A549 (cell line): ENCODE measurements at regions not wholly inside any gene's neighbourhood (a gene's known extent, or its start where the extent isn't known, plus 50 kb on each side); places are given as distances from the start of the nearest gene placed in this dataset.
"Not testable (repeated sequence)": the region's sequence is repeated elsewhere in the genome, so short reads cannot be mapped to it uniquely, and the experiment has no call there.

Source experiments
- ATAC-seq, 2 experiments: fragments of 200-7000 bp in 1 of 2; fragments of >200 bp in 1 of 2; cut with Nextera tagmentation in 1 of 2; cut with Tn5 transposase in 1 of 2; 3 replicates each; pipeline versions ENCODE4 v1.8.0 to v1.9.1; 2018 to 2020; ENCODE audit warnings: mild to moderate bottlenecking in 1 of 2, moderate library complexity in 1 of 2
- CTCF ChIA-PET: fragments of 300-600 bp; sonication (Branson Sonifier 250); formaldehyde crosslinking; extraction: SDS; loops from one replicate; lab custom pipeline; 2021; ENCODE audit warnings: antibody characterized with exemption, inconsistent platforms; lab: Yijun Ruan, JAX
- POLR2A ChIA-PET: fragments of 350-600 bp; formaldehyde crosslinking; extraction: SDS; loops from one replicate; lab custom pipeline; 2021; ENCODE audit warnings: antibody characterized with exemption, inconsistent platforms; lab: Yijun Ruan, JAX
- DNase-seq, 2 experiments: peaks; one replicate each; pipeline versions ENCODE4 v3.0.0 to v3.0.0-alpha.2; 2011 to 2016; ENCODE audit warnings: low read depth in 1 of 2, low spot score in 1 of 2
- FAIRE-seq: peaks from 2 replicates; lab custom pipeline; 2011; peaks lifted over from hg19 to GRCh38; lab: Jason Lieb, UNC
- H3K27ac ChIP-seq, 2 experiments: fragments of >200 bp; sonication (Bioruptor Twin); formaldehyde crosslinking; 3 replicates each; pipeline ENCODE4 v1.5.1; 2016 to 2017
- H3K4me1 ChIP-seq: fragments of >200 bp; sonication (Bioruptor Twin); formaldehyde crosslinking; 3 replicates; pipeline ENCODE4 v1.6.1; 2016
- H3K4me2 ChIP-seq: fragments of >200 bp; sonication (Bioruptor Twin); formaldehyde crosslinking; 3 replicates; pipeline ENCODE4 v1.6.1; 2016
- H3K4me3 ChIP-seq: fragments of >200 bp; sonication (Bioruptor Twin); formaldehyde crosslinking; 3 replicates; pipeline ENCODE4 v1.5.1; 2016
- H3K9me3 ChIP-seq: fragments of >200 bp; sonication (Bioruptor Twin); formaldehyde crosslinking; 3 replicates; pipeline ENCODE4 v1.6.1; 2016
- ATOH8 ChIP-seq: fragments of 250-450 bp; sonication (Bioruptor Pico); IDR thresholded peaks from 2 replicates; pipeline ENCODE4 v1.5.0; 2020; ENCODE audit warnings: low read depth, mild to moderate bottlenecking, moderate library complexity
- BCL3 ChIP-seq: fragments of >200 bp; sonication (Bioruptor Twin); formaldehyde crosslinking; IDR thresholded peaks from 3 replicates; pipeline ENCODE4 v1.6.1; 2016
- BHLHE40 ChIP-seq: IDR thresholded peaks from 2 replicates; pipeline ENCODE4 v1.6.1; 2012; ENCODE audit warnings: low read depth, low read length, inconsistent platforms
- CBX8 ChIP-seq: fragments of 200-600 bp; sonication (generic); IDR thresholded peaks from 2 replicates; pipeline ENCODE4 v1.6.1; 2016
- CEBPB ChIP-seq, 2 experiments: fragments of >200 bp in 1 of 2; sonication (Bioruptor Twin) in 1 of 2; formaldehyde crosslinking in 1 of 2; IDR thresholded peaks; 2 replicates each; pipeline ENCODE4 v1.6.1; 2012 to 2016
- EHMT2 ChIP-seq: fragments of 200-600 bp; sonication (generic); IDR thresholded peaks from 2 replicates; pipeline ENCODE4 v1.6.1; 2016; ENCODE audit warnings: antibody characterized with exemption, low read depth, mild to moderate bottlenecking, moderate library complexity
- EP300 ChIP-seq, 2 experiments: fragments of >200 bp; sonication (Bioruptor Twin); formaldehyde crosslinking; IDR thresholded peaks; 2 replicates in 1 of 2; 3 replicates in 1 of 2; pipeline ENCODE4 v1.6.1; 2016 to 2017
- HMGXB4 ChIP-seq: fragments of 250-450 bp; sonication (Bioruptor Pico); IDR thresholded peaks from 2 replicates; pipeline ENCODE4 v1.5.0; 2021; ENCODE audit warnings: mild to moderate bottlenecking, moderate library complexity, borderline replicate concordance
- MAFK ChIP-seq: fragments of 450-650 bp; IDR thresholded peaks from 2 replicates; pipeline ENCODE4 v1.6.1; 2014; ENCODE audit not compliant: partially characterized antibody
- MAZ ChIP-seq: fragments of 150-350 bp; IDR thresholded peaks from 2 replicates; pipeline ENCODE4 v1.6.1; 2014; ENCODE audit warnings: antibody characterized with exemption, low read depth, low read length, borderline replicate concordance
- MYC ChIP-seq: IDR thresholded peaks from 2 replicates; pipeline ENCODE4 v1.6.1; 2012; ENCODE audit warnings: mild to moderate bottlenecking, inconsistent platforms, low read length, improper control_type of control experiment, borderline replicate concordance
- NPAS2 ChIP-seq: fragments of 250-450 bp; sonication (Bioruptor Pico); IDR thresholded peaks from 2 replicates; pipeline ENCODE4 v1.8.0; 2022; ENCODE audit warnings: mild to moderate bottlenecking, moderate library complexity, borderline replicate concordance
- POLR2A ChIP-seq: IDR thresholded peaks from 2 replicates; pipeline ENCODE4 v1.6.1; 2012; ENCODE audit warnings: mild to moderate bottlenecking, low read length
- POLR2AphosphoS2 ChIP-seq: conservative IDR thresholded peaks from 2 replicates; pipeline ENCODE4 v1.6.1; 2012; ENCODE audit warnings: low read length, improper control_type of control experiment, inconsistent platforms
- RNF2 ChIP-seq: fragments of 200-600 bp; sonication (generic); IDR thresholded peaks from 2 replicates; pipeline ENCODE4 v1.6.1; 2016; ENCODE audit warnings: low read depth, mild to moderate bottlenecking, antibody characterized with exemption, moderate library complexity, borderline replicate concordance
- ZC3H11A ChIP-seq: fragments of 450-650 bp; IDR thresholded peaks from 2 replicates; pipeline ENCODE4 v1.6.1; 2014; ENCODE audit warnings: antibody characterized with exemption, mild to moderate bottlenecking
- ZNF302 ChIP-seq: fragments of 250-450 bp; sonication (Bioruptor Pico); IDR thresholded peaks from 2 replicates; pipeline ENCODE4 v1.9.0; 2021; ENCODE audit warnings: inconsistent platforms, mild to moderate bottlenecking, moderate library complexity
- WGBS: methylation state at CpG from one replicate; pipeline ENCODE4 v1.1.6; 2017; ENCODE audit errors: missing lambda C conversion rate; 5-methylcytosine and 5-hydroxymethylcytosine counted together
- TF ChIP-seq, protein P1 (sequence below): IDR thresholded peaks from 2 replicates; pipeline ENCODE4 v1.6.1; 2012
- TF ChIP-seq, protein P2 (sequence below): IDR thresholded peaks from 2 replicates; pipeline ENCODE4 v1.6.1; 2012; ENCODE audit warnings: low read depth, borderline replicate concordance

- ATAC-seq = no peak
- ChIA-PET CTCF (no interaction called here), POLR2A (no interaction called here)
- Histone ChIP-seq H3K27ac (no peak overlapping the region), H3K4me2 (no peak overlapping the region), H3K4me3 (no peak overlapping the region), H3K4me1 (no peaks in the 10 kb centered on the region), H3K9me3 (no peaks in the 10 kb centered on the region)
- WGBS = 34% methylated on average over 4 of the region's 4 CpGs
- no peak for FAIRE-seq
- no peak for TF ChIP-seq MYC
- TF ChIP-seq EP300 (IDR thresholded peaks at IDR 0.05) = no peak
- no peak for DNase-seq
These were observed 439.8 kb downstream of the TDRD3 start for GRCh38 chr13:60836821-60837220.

DNA sequence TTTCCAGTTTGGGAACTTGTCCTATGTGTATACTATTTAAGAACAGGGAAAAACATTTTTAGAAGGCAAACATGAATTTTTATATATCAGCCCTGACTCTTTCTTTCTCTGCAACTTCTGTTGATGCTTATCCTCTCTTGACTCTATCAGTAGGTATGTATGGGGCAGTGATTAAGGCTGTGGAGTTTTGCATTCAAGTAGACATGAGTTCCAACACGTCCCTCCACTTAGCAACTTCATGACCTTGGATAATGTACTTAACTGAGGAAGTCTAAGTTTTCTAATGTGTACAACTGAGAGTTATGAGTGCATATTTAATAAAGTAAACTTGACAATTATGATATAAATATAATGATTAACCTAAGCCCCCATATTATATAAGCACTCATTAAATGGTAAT, 414.6 kb downstream of the TDRD3 start:
- TF ChIP-seq ZC3H11A = no peak
- TF ChIP-seq RNF2 = no peak
- no peak for TF ChIP-seq ATOH8 (CRISPR knock-in tag)
- no peak for TF ChIP-seq MAFK
- TF ChIP-seq NPAS2 (CRISPR knock-in tag) = no peak
- TF ChIP-seq, protein P1, sequence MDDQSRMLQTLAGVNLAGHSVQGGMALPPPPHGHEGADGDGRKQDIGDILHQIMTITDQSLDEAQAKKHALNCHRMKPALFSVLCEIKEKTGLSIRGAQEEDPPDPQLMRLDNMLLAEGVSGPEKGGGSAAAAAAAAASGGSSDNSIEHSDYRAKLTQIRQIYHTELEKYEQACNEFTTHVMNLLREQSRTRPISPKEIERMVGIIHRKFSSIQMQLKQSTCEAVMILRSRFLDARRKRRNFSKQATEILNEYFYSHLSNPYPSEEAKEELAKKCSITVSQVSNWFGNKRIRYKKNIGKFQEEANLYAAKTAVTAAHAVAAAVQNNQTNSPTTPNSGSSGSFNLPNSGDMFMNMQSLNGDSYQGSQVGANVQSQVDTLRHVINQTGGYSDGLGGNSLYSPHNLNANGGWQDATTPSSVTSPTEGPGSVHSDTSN = no peak
- TF ChIP-seq MYC = no peak
- no peak for TF ChIP-seq CEBPB (IDR thresholded peaks at IDR 0.05)
- TF ChIP-seq HMGXB4 (CRISPR knock-in tag) = no peak
- ChIA-PET POLR2A (no interaction called here), CTCF (no interaction called here)
- no peak overlapping the region for H3K4me2 ChIP-seq
- DNase-seq (no peak), ATAC-seq (no peak), FAIRE-seq (no peak)
- H3K27ac ChIP-seq = no peak overlapping the region
- no peaks in the 10 kb centered on the region for H3K9me3 ChIP-seq
- H3K4me3 ChIP-seq = no peak overlapping the region
- no peaks in the 10 kb centered on the region for H3K4me1 ChIP-seq
- 0% methylated on average over 1 of the region's 1 CpG for WGBS

DNA sequence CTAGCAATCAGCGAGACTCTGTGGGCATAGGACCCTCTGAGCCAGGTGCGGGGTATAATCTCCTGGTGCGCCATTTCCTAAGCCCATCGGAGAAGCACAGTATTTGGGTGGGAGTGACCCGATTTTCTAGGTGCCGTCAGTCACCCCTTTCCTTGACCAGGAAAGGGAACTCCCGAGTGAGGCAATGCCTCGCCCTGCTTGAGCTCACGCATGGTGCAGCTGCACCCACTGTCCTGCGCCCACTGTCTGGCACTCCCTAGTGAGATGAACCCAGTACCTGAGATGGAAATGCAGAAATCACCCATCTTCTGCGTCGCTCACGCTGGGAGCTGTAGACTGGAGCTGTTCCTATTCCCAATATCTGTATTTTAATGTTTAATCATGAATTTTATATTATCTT, 408.6 kb downstream of the TDRD3 start:
- H3K4me1 ChIP-seq = not testable (repeated sequence)

GRCh38 chr13:60798503-60798902, 401.5 kb downstream of the TDRD3 start:
- ATAC-seq (no peak), DNase-seq (no peak)
- WGBS = 38% methylated on average over 4 of the region's 4 CpGs
- no peak overlapping the region for H3K27ac ChIP-seq
- POLR2A ChIA-PET = no interaction called here
- no peaks in the 10 kb centered on the region for H3K4me1 ChIP-seq
- TF ChIP-seq ZNF302 (CRISPR knock-in tag) (no peak), MAZ (no peak), POLR2A (no peak), CBX8 (no peak), BHLHE40 (no peak), POLR2AphosphoS2 (no peak), BCL3 (no peak), EHMT2 (no peak)
- TF ChIP-seq, protein P2, sequence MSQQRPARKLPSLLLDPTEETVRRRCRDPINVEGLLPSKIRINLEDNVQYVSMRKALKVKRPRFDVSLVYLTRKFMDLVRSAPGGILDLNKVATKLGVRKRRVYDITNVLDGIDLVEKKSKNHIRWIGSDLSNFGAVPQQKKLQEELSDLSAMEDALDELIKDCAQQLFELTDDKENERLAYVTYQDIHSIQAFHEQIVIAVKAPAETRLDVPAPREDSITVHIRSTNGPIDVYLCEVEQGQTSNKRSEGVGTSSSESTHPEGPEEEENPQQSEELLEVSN = no peak
- TF ChIP-seq, all 56 proteins: peak for 0
- no peak overlapping the region for H3K4me3 ChIP-seq
- CTCF ChIA-PET = no interaction called here
- no peak for FAIRE-seq
- H3K9me3 ChIP-seq = no peaks in the 10 kb centered on the region
- no peak overlapping the region for H3K4me2 ChIP-seq

More for the DNA sequence above, 408.6 kb downstream of the TDRD3 start:
- POLR2A ChIA-PET, H3K9me3 ChIP-seq, H3K4me3 ChIP-seq, H3K4me2 ChIP-seq, ATAC-seq, FAIRE-seq, CTCF ChIA-PET, DNase-seq, H3K27ac ChIP-seq: not testable (repeated sequence)
- WGBS = 16% methylated on average over 4 of the region's 13 CpGs
